ENCODE measurements at regions not wholly inside any gene's neighbourhood (a gene's known extent, or its start where the extent isn't known, plus 50 kb on each side); places are given as distances from the start of the nearest gene placed in this dataset.

GRCh38 chrX:74216421-74216820, 87.6 kb upstream of the ZCCHC13 start:
- no peak for TF ChIP-seq GATA3 (IDR thresholded peaks at IDR 0.05; ENCODE audit: low read depth, low read length)
- no peak for TF ChIP-seq GATA2 (IDR thresholded peaks at IDR 0.05; ENCODE audit: low read depth, low read length)

GRCh38 chrX:74211911-74212310, 92.1 kb upstream of the ZCCHC13 start:
- TF ChIP-seq GATA2 (IDR thresholded peaks at IDR 0.05; ENCODE audit: low read depth, low read length) (no peak), GATA3 (IDR thresholded peaks at IDR 0.05; ENCODE audit: low read depth, low read length) (no peak)

GRCh38 chrX:74207539-74207938, 96.4 kb upstream of the ZCCHC13 start:
- no peak for TF ChIP-seq GATA2 (IDR thresholded peaks at IDR 0.05; ENCODE audit: low read depth, low read length)
- no peak for TF ChIP-seq GATA3 (IDR thresholded peaks at IDR 0.05; ENCODE audit: low read depth, low read length)

GRCh38 chrX:74195605-74196004, 108.4 kb upstream of the ZCCHC13 start:
- TF ChIP-seq GATA2 (IDR thresholded peaks at IDR 0.05; ENCODE audit: low read depth, low read length), result no peak
- no peak for TF ChIP-seq GATA3 (IDR thresholded peaks at IDR 0.05; ENCODE audit: low read depth, low read length)

GRCh38 chrX:74195120-74195519, 108.9 kb upstream of the ZCCHC13 start:
- no peak for TF ChIP-seq GATA2 (IDR thresholded peaks at IDR 0.05; ENCODE audit: low read depth, low read length)
- no peak for TF ChIP-seq GATA3 (IDR thresholded peaks at IDR 0.05; ENCODE audit: low read depth, low read length)

GRCh38 chrX:74187211-74187610, 116.8 kb upstream of the ZCCHC13 start:
- TF ChIP-seq GATA3 (IDR thresholded peaks at IDR 0.05; ENCODE audit: low read depth, low read length) (no peak), GATA2 (IDR thresholded peaks at IDR 0.05; ENCODE audit: low read depth, low read length) (no peak)

GRCh38 chrX:74181976-74182375, 122.0 kb upstream of the ZCCHC13 start:
- TF ChIP-seq GATA2 (IDR thresholded peaks at IDR 0.05; ENCODE audit: low read depth, low read length), result peak; percentile 47

- no peak for TF ChIP-seq GATA2 (IDR thresholded peaks at IDR 0.05; ENCODE audit: low read depth, low read length)
- TF ChIP-seq GATA3 (IDR thresholded peaks at IDR 0.05; ENCODE audit: low read depth, low read length), result no peak
Observed at GRCh38 chrX:74180716-74181115, 123.3 kb upstream of the ZCCHC13 start.

- TF ChIP-seq GATA3 (IDR thresholded peaks at IDR 0.05; ENCODE audit: low read depth, low read length), result no peak
- no peak for TF ChIP-seq GATA2 (IDR thresholded peaks at IDR 0.05; ENCODE audit: low read depth, low read length)
Observed at GRCh38 chrX:74179990-74180389, 124.0 kb upstream of the ZCCHC13 start.

GRCh38 chrX:74179499-74179898, 124.5 kb upstream of the ZCCHC13 start:
- no peak for TF ChIP-seq GATA2 (IDR thresholded peaks at IDR 0.05; ENCODE audit: low read depth, low read length)
- no peak for TF ChIP-seq GATA3 (IDR thresholded peaks at IDR 0.05; ENCODE audit: low read depth, low read length)

GRCh38 chrX:74179071-74179470, 124.9 kb upstream of the ZCCHC13 start:
- TF ChIP-seq GATA3 (IDR thresholded peaks at IDR 0.05; ENCODE audit: low read depth, low read length), result no peak
- no peak for TF ChIP-seq GATA2 (IDR thresholded peaks at IDR 0.05; ENCODE audit: low read depth, low read length)

- no peak for TF ChIP-seq GATA2 (IDR thresholded peaks at IDR 0.05; ENCODE audit: low read depth, low read length)
- no peak for TF ChIP-seq GATA3 (IDR thresholded peaks at IDR 0.05; ENCODE audit: low read depth, low read length)
Observed at GRCh38 chrX:74178536-74178935, 125.4 kb upstream of the ZCCHC13 start.

- TF ChIP-seq GATA3 (IDR thresholded peaks at IDR 0.05; ENCODE audit: low read depth, low read length) (no peak), GATA2 (IDR thresholded peaks at IDR 0.05; ENCODE audit: low read depth, low read length) (no peak)
Observed at GRCh38 chrX:74171465-74171864, 132.5 kb upstream of the ZCCHC13 start.

- TF ChIP-seq GATA3 (IDR thresholded peaks at IDR 0.05; ENCODE audit: low read depth, low read length) (no peak), GATA2 (IDR thresholded peaks at IDR 0.05; ENCODE audit: low read depth, low read length) (no peak)
Observed at GRCh38 chrX:74162199-74162598, 141.8 kb upstream of the ZCCHC13 start.

- no peak for TF ChIP-seq GATA2 (IDR thresholded peaks at IDR 0.05; ENCODE audit: low read depth, low read length)
- TF ChIP-seq GATA3 (IDR thresholded peaks at IDR 0.05; ENCODE audit: low read depth, low read length), result no peak
Observed at GRCh38 chrX:74160816-74161215, 143.2 kb upstream of the ZCCHC13 start.

GRCh38 chrX:74160358-74160757, 143.6 kb upstream of the ZCCHC13 start:
- TF ChIP-seq GATA2 (IDR thresholded peaks at IDR 0.05; ENCODE audit: low read depth, low read length) (no peak), GATA3 (IDR thresholded peaks at IDR 0.05; ENCODE audit: low read depth, low read length) (no peak)
